Right cardiac atrium (tissue), 5 donors: ENCODE measurements at regions not wholly inside any gene's neighbourhood (a gene's known extent, or its start where the extent isn't known, plus 50 kb on each side); places are given as distances from the start of the nearest gene placed in this dataset.

Source experiments
- ATAC-seq, 2 donors: fragments of 200-7000 bp; cut with Tn5 transposase; one replicate each; pipeline versions ENCODE4 v1.8.0 to v1.9.1; 2020; ENCODE audit warnings: moderate library complexity in 2 of 2, mild to moderate bottlenecking in 1 of 2
- DNase-seq, 3 donors: peaks; one replicate each; pipeline ENCODE4 v3.0.0-alpha.2; 2020
- H3K27ac ChIP-seq: one replicate; pipeline ENCODE4 v1.5.1; 2013; ENCODE audit warnings: mild to moderate bottlenecking, low read length, control low read depth, moderate library complexity
- H3K27me3 ChIP-seq: one replicate; pipeline ENCODE4 v1.6.1; 2013; ENCODE audit not compliant: control insufficient read depth, insufficient read depth
- H3K4me1 ChIP-seq: one replicate; pipeline ENCODE4 v1.6.1; 2013; ENCODE audit warnings: low read length; ENCODE audit not compliant: control insufficient read depth, insufficient read depth
- H3K4me3 ChIP-seq: one replicate; pipeline ENCODE4 v1.5.1; 2013; ENCODE audit warnings: low read length, control low read depth
- H3K9me3 ChIP-seq: one replicate; pipeline ENCODE4 v1.6.1; 2013; ENCODE audit warnings: low read length; ENCODE audit not compliant: control insufficient read depth
- WGBS: extraction: QIAGEN DNeasy Blood & Tissue Kit; methylation state at CpG from one replicate; pipeline ENCODE4 v1.1.7; 2013; 5-methylcytosine and 5-hydroxymethylcytosine counted together
- intact Hi-C, 4 donors: fragments of 100-400 bp; cut with DNase I; formaldehyde crosslinking; loops; one replicate each; pipeline versions ENCODE4 v1.11.0 to v1.14.0; 2022 to 2023
- donor health status: healthy with polysubstance abuse.
- donor health status: DM: no; HTN: yes; CAD: no.
- donor health status: DM: no; HTN: no; CAD: no.
- donor health status: DM: no; HTN: yes; CAD: no; lungs with severe emphysema.
- donor health status: DM: yes; HTN: yes; CAD: no.

DNA sequence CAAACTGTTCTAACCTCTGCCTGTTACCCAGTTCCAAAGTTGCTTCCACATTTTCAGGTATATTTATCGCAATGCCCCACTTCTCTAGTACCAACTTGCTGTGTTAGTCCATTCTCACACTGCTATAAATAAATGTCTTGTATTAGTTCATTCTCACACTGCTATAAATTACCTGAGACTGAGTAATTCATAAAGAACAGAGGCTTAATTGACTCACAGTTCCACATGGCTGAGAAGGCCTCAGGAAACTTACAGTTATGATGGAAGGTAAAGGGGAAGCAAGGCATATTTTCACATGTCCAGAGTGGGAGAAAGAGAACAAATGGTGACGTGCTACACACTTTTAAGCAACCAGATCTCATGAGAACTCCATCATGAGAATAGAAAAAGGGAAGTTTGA, 130.4 kb upstream of the C11orf87 start:
- H3K27ac ChIP-seq, result no peak overlapping the region
- no peak for ATAC-seq
- H3K4me1 ChIP-seq, result no peaks in the 10 kb centered on the region
- H3K4me3 ChIP-seq, result no peak overlapping the region
- no peaks in the 10 kb centered on the region for H3K9me3 ChIP-seq
- intact Hi-C loops, result no loop called here
- no peaks in the 10 kb centered on the region for H3K27me3 ChIP-seq
- DNase-seq, result no peak
- WGBS, result 80% methylated on average over 2 of the region's 2 CpGs

DNA sequence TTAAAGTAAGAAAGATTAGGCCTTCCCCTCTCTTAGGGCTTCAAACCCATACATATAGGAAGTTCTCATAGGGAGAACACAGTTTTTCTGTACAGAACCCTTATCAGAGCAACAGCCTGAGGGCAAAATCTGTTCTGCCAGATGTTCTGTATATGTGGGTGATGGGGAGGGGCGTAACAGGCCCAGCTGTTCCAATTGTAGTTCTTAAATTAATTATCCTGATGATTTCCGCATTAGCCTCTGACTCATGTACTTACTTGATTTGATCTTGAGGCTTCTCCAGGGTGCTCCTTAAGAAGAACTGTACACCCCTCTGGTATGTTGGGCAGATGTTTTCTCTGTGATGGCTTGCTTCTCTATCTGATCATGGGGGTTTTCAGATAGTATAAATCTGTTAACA, 123.1 kb upstream of the C11orf87 start:
- WGBS, result 87% methylated on average over 2 of the region's 2 CpGs
- H3K27me3 ChIP-seq, result no peaks in the 10 kb centered on the region
- DNase-seq (no peak), ATAC-seq (no peak)
- intact Hi-C loops, result no loop called here
- H3K9me3 ChIP-seq, result no peaks in the 10 kb centered on the region
- H3K27ac ChIP-seq, result no peak overlapping the region
- H3K4me3 ChIP-seq, result no peak overlapping the region
- no peaks in the 10 kb centered on the region for H3K4me1 ChIP-seq

DNA sequence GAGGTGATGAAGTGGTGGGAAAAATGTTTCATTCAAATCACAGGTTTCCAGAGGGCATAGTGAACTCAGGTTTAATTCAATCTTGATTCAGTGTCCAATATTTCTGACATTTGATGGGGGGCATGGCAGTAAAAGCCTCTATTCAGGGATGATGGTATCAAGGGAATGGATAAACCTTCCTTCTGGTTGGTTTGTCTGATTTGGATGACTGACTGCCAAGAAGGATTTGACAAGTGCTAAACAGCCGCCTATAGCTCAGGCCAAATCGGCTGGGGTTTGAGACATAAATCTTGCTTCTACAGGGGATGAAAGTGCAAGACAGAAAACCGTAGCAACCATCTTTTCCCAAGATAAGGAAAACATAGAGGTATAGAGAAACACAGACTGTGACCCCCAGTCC, 121.8 kb upstream of the C11orf87 start:
- ATAC-seq (no peak), DNase-seq (no peak)
- 73% methylated on average over 3 of the region's 3 CpGs for WGBS
- Histone ChIP-seq H3K27me3 (no peaks in the 10 kb centered on the region), H3K4me3 (no peak overlapping the region), H3K27ac (no peak overlapping the region), H3K9me3 (no peaks in the 10 kb centered on the region), H3K4me1 (no peaks in the 10 kb centered on the region)
- intact Hi-C loops, result no loop called here

DNA sequence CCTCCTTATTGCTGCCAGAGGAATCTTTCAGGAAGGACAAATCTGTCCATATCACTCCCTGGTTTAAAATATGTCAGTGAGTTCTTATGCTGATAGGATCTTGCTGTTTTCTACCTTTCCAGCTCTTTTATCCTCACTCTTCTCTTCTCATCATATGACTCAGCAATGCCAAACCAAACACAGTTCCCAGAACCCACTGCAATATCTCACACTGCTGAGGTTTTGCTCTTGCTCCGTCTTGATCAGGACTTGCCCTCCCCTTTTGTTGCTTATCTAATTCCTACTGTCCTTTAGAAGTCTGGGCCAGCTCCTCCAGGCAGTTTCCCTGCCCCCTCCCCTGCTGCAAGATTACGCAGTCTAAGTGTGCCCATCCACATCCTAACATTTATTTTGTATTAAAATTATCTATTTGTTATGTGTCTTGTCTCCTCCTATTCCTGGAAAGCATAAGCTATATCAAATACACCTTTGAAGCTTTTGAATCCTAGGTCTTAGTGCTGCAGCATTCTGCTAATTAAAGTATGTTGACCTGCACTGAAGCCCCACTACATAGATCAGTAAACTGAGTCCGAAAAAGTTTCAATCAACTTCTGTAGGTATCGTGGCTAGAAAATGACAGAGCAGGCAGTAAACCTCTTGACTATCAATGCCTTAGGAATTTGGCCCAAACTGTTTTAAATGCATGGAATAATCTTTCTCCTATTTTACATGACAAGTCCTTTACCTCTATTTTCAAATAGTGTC, 119.2 kb upstream of the C11orf87 start:
- ATAC-seq (no peak), DNase-seq (no peak)
- 77% methylated on average over 4 of the region's 4 CpGs for WGBS

DNA sequence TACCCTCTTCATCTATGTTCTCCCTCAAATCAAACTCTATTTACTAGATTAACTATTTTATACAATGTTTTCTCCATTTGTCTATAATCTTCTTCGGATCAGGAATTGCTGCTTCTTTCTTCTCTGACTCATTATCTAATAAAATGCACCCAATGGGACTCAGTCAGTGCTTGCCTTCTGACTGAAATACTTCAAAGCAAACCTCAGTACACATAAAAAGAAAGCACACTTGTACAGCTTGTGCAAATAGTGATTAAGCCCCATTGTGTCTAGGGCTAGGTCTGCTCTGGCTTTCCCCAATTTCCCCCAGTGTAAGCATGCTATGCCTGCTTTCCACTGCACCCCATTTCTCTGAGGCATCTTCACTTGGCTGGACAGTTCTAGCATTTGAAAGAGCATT, 118.6 kb upstream of the C11orf87 start:
- no peak overlapping the region for H3K4me3 ChIP-seq
- no peaks in the 10 kb centered on the region for H3K9me3 ChIP-seq
- WGBS, result 68% methylated on average over 1 of the region's 1 CpG
- DNase-seq (no peak), ATAC-seq (no peak)
- H3K4me1 ChIP-seq, result no peaks in the 10 kb centered on the region
- intact Hi-C loops, result no loop called here
- H3K27ac ChIP-seq, result no peak overlapping the region
- H3K27me3 ChIP-seq, result no peaks in the 10 kb centered on the region

More for the DNA sequence above, 119.2 kb upstream of the C11orf87 start:
- Histone ChIP-seq H3K9me3 (no peaks in the 10 kb centered on the region), H3K4me1 (no peaks in the 10 kb centered on the region), H3K27me3 (no peaks in the 10 kb centered on the region), H3K27ac (no peak overlapping the region), H3K4me3 (no peak overlapping the region)
- intact Hi-C loops, result no loop called here

DNA sequence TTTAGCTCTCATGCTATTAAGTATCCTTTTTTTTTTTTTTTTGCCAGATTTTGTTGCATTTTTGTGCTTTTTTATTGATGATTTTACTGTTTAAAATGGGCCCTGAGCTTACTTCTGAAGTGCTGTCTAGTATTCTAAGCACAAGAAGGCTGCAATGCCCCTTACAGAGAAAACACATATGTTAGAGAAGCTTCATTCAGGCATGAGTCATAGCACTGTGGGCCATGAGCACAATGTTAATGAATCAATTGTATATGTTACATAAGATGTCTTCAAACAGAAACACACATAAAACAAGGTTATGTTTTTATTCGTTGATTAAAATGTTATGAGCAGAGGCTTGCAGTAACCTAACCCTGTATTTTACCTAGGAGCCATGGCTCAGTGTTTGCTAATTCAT, 117.8 kb upstream of the C11orf87 start:
- DNase-seq (no peak), ATAC-seq (no peak)
- WGBS, result 86% methylated on average over 1 of the region's 1 CpG
- Histone ChIP-seq H3K4me3 (no peak overlapping the region), H3K27me3 (no peaks in the 10 kb centered on the region), H3K27ac (no peak overlapping the region), H3K4me1 (no peaks in the 10 kb centered on the region), H3K9me3 (no peaks in the 10 kb centered on the region)
- intact Hi-C loops, result no loop called here

DNA sequence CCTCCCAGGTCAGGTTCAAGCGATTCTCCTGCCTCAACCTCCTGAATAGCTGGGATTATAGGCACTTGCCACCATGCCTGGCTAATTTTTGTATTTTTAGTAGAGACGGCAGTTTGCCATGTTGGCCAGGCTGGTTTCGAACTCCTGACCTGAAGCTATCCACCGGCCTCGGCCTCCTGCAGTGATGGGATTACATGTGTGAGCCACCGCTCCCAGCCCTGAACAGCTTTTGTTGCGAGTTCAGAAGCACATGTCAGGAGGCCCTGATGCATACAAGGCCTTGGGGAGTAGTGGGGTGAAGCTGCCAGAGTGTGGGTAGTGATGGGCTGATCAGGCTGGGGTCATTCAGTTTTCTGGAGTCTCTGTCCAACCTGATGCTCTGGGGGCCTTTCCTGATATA, 117.0 kb upstream of the C11orf87 start:
- Histone ChIP-seq H3K4me1 (no peaks in the 10 kb centered on the region), H3K27me3 (no peaks in the 10 kb centered on the region), H3K27ac (no peak overlapping the region), H3K4me3 (no peak overlapping the region), H3K9me3 (no peaks in the 10 kb centered on the region)
- WGBS, result 91% methylated on average over 7 of the region's 7 CpGs
- no peak for ATAC-seq
- DNase-seq, result no peak
- intact Hi-C loops, result no loop called here

DNA sequence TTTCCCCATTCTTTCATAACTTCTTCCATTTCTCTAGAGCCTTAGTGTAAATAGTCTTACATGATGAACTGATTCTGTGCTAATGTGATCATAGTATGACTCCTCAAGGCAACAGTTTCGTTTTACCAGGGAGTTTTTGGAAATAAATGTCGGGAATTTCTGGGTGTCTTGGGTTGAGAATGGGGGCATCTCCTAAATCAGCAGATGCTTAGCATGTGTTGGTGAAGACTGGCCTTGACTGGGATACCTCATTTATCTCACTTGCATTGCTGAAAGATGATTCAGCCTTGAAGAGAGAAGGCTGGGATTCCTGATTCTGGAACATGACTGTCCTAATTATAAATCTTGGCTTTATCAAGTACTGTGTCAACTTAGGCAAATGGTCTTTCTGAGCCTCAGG, 115.7 kb upstream of the C11orf87 start:
- no peaks in the 10 kb centered on the region for H3K4me1 ChIP-seq
- H3K27ac ChIP-seq, result no peak overlapping the region
- H3K9me3 ChIP-seq, result no peaks in the 10 kb centered on the region
- WGBS, result 38% methylated on average over 2 of the region's 2 CpGs
- no peak for DNase-seq
- intact Hi-C loops, result no loop called here
- H3K27me3 ChIP-seq, result no peaks in the 10 kb centered on the region
- no peak overlapping the region for H3K4me3 ChIP-seq
- no peak for ATAC-seq

DNA sequence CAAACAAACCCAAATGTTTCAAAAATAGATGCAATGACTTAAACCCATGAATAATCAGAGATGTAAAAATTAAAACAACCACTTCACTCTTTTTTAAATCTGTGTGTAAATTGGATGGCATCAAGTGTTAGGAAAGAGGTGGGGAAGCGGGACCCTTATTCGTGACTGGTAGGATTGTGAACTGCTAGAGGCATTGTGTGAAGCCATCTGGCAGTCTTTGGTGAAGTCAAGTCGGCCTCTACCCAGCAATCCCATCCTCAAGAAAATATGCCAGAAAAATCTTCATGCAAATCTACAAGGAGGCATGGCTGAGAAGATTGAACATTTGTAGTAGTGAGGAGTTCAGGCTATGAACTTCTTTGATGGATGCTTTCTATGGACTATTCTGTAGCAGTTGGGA, 114.6 kb upstream of the C11orf87 start:
- 83% methylated on average over 3 of the region's 3 CpGs for WGBS
- intact Hi-C loops, result no loop called here
- Histone ChIP-seq H3K27ac (no peak overlapping the region), H3K4me1 (no peaks in the 10 kb centered on the region), H3K4me3 (no peak overlapping the region), H3K9me3 (no peaks in the 10 kb centered on the region), H3K27me3 (no peaks in the 10 kb centered on the region)
- ATAC-seq, result no peak
- DNase-seq, result no peak

DNA sequence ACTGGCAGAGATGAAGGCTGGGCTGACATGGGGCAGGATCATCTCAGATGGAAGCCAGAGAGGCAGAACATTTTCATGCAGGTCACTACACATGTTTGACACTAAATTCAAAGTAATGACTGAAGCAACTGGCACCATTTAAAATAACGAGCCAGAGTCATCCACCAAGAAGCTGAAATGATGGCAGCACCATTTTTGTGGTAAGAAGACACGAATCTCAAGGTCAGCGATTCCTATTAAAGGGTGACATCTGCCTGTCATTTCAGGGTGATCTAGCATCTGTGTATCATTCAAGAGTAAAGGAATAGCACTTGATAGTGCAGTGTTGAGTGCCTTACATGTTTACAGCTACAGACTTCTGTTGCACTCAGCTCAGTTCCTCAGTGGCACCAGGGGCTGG, 113.4 kb upstream of the C11orf87 start:
- ATAC-seq (no peak), DNase-seq (no peak)
- Histone ChIP-seq H3K27ac (no peak overlapping the region), H3K4me1 (no peaks in the 10 kb centered on the region), H3K27me3 (no peaks in the 10 kb centered on the region), H3K4me3 (no peak overlapping the region), H3K9me3 (no peaks in the 10 kb centered on the region)
- WGBS, result 76% methylated on average over 3 of the region's 3 CpGs
- intact Hi-C loops, result no loop called here

DNA sequence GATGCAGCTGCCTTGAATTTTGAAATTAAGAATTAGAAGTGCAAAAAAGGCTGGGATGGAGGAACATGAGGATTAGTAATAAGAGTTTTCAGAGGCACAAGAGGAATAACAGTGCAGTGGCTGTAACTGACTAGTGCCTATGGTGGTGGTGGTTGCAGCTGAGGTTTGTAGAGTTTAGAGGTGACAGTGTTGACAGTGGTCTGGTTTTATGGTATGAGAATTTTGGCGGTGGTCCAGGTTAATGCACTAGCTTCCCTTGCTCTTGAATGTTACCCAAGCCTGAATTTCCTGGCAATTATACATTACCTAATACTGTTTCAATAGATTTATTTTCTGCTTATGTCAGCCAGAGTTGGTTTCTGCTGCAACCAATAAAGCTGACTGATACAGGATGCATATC, 112.8 kb upstream of the C11orf87 start:
- H3K27ac ChIP-seq, result no peak overlapping the region
- 28% methylated on average over 1 of the region's 1 CpG for WGBS
- ATAC-seq (no peak), DNase-seq (no peak)
- no peaks in the 10 kb centered on the region for H3K27me3 ChIP-seq
- intact Hi-C loops, result no loop called here
- no peak overlapping the region for H3K4me3 ChIP-seq
- no peaks in the 10 kb centered on the region for H3K4me1 ChIP-seq
- no peaks in the 10 kb centered on the region for H3K9me3 ChIP-seq

DNA sequence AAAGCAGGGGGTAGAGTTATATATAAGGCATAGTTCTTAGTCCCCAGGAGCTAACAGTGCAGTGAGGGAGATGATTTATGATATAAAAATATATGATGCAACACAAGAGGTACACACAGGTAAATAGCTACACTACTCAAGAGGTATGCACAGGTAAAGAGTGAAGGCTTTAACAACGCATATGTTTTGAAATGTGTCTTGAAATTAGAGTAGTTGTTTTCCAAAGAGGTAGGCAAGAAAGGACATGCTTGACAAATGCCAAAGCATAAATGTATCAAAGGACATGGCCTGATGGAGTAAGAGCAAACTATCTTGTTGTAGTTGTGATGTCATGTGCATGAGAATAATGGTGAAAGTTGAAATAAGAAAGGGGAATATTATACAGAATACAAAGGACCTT, 104.3 kb upstream of the C11orf87 start:
- WGBS, result 96% methylated on average over 1 of the region's 1 CpG
- DNase-seq (no peak), ATAC-seq (no peak)
- Histone ChIP-seq H3K27ac (no peak overlapping the region), H3K4me1 (no peaks in the 10 kb centered on the region), H3K4me3 (no peak overlapping the region), H3K27me3 (no peaks in the 10 kb centered on the region), H3K9me3 (no peaks in the 10 kb centered on the region)
- intact Hi-C loops, result no loop called here
